ENCODE measurements at regions not wholly inside any gene's neighbourhood (a gene's known extent, or its start where the extent isn't known, plus 50 kb on each side); places are given as distances from the start of the nearest gene placed in this dataset.
"Not testable (repeated sequence)": the region's sequence is repeated elsewhere in the genome, so short reads cannot be mapped to it uniquely, and the experiment has no call there.

- ChIA-PET CTCF (no interaction called here), POLR2A (no interaction called here)
- Histone ChIP-seq H3K4me3 (ENCODE audit: low read depth in 2 of 2, low read length in 2 of 2) (no peak overlapping the region), H3K27ac (ENCODE audit: low read length) (no peak overlapping the region), H3K9me3 (ENCODE audit: control insufficient read depth, insufficient read depth, low read depth, low read length) (no peaks in the 10 kb centered on the region), H3K27me3 (ENCODE audit: control insufficient read depth, insufficient read depth, low read length) (no peaks in the 10 kb centered on the region), H3K4me1 (ENCODE audit: control insufficient read depth, insufficient read depth, low read length) (no peaks in the 10 kb centered on the region), H3K36me3 (ENCODE audit: control insufficient read depth, insufficient read depth, low read length) (no peaks in the 10 kb centered on the region)
- in situ Hi-C loops (cut with HindIII; ENCODE audit: low pct_unique_long_range_greater_than_20kb, low sequenced_read_pairs), result no loop called here
- TF ChIP-seq SIN3A (IDR thresholded peaks at IDR 0.05; ENCODE audit: borderline replicate concordance, insufficient read depth, low read depth, low read length) (no peak), REST (IDR thresholded peaks at IDR 0.05; ENCODE audit: insufficient read depth in 1 of 2, low read depth in 2 of 2, low read length in 1 of 2) (no peak), POLR2AphosphoS5 (IDR thresholded peaks at IDR 0.05; ENCODE audit: low read depth, low read length) (no peak), CTCF (IDR thresholded peaks at IDR 0.05) (no peak), TCF7L2 (IDR thresholded peaks at IDR 0.05; ENCODE audit: low read depth, low read length) (no peak)
- intact Hi-C loops (cut with micrococcal nuclease; ENCODE audit: unreplicated experiment), result no loop called here
- ATAC-seq (no peak), DNase-seq (ENCODE audit: low read depth, low spot score) (no peak)
- BruUV-seq (replicated peaks), result no TSS peak
Observed at GRCh38 chr2:216930716-216931115, 70.9 kb upstream of the TNP1 start.

GRCh38 chr2:216929338-216929737, 69.5 kb upstream of the TNP1 start:
- H3K27ac ChIP-seq (ENCODE audit: low read length); ATAC-seq; H3K36me3 ChIP-seq (ENCODE audit: control insufficient read depth, insufficient read depth, low read length); H3K4me1 ChIP-seq (ENCODE audit: control insufficient read depth, insufficient read depth, low read length); BruUV-seq (replicated peaks); POLR2A ChIA-PET; H3K4me3 ChIP-seq (ENCODE audit: low read depth in 2 of 2, low read length in 2 of 2); DNase-seq (ENCODE audit: low read depth, low spot score); H3K27me3 ChIP-seq (ENCODE audit: control insufficient read depth, insufficient read depth, low read length); CTCF ChIA-PET; H3K9me3 ChIP-seq (ENCODE audit: control insufficient read depth, insufficient read depth, low read depth, low read length); in situ Hi-C loops (cut with HindIII; ENCODE audit: low pct_unique_long_range_greater_than_20kb, low sequenced_read_pairs); intact Hi-C loops (cut with micrococcal nuclease; ENCODE audit: unreplicated experiment): not testable (repeated sequence)

- DNase-seq (ENCODE audit: low read depth, low spot score) (no peak), ATAC-seq (no peak)
- H3K4me1 ChIP-seq (ENCODE audit: control insufficient read depth, insufficient read depth, low read length), result no peaks in the 10 kb centered on the region
- in situ Hi-C loops (cut with HindIII; ENCODE audit: low pct_unique_long_range_greater_than_20kb, low sequenced_read_pairs), result no loop called here
- intact Hi-C loops (cut with micrococcal nuclease; ENCODE audit: unreplicated experiment), result no loop called here
- TF ChIP-seq POLR2AphosphoS5 (IDR thresholded peaks at IDR 0.05; ENCODE audit: low read depth, low read length), result no peak
- TF ChIP-seq TCF7L2 (IDR thresholded peaks at IDR 0.05; ENCODE audit: low read depth, low read length), result no peak
- no peak for TF ChIP-seq CTCF (IDR thresholded peaks at IDR 0.05)
- TF ChIP-seq SIN3A (IDR thresholded peaks at IDR 0.05; ENCODE audit: borderline replicate concordance, insufficient read depth, low read depth, low read length), result no peak
- no peak for TF ChIP-seq REST (IDR thresholded peaks at IDR 0.05; ENCODE audit: insufficient read depth in 1 of 2, low read depth in 2 of 2, low read length in 1 of 2)
- H3K27me3 ChIP-seq (ENCODE audit: control insufficient read depth, insufficient read depth, low read length), result no peaks in the 10 kb centered on the region
- no peaks in the 10 kb centered on the region for H3K36me3 ChIP-seq (ENCODE audit: control insufficient read depth, insufficient read depth, low read length)
- no peak overlapping the region for H3K4me3 ChIP-seq (ENCODE audit: low read depth in 2 of 2, low read length in 2 of 2)
- ChIA-PET POLR2A (no interaction called here), CTCF (no interaction called here)
- no peaks in the 10 kb centered on the region for H3K9me3 ChIP-seq (ENCODE audit: control insufficient read depth, insufficient read depth, low read depth, low read length)
- BruUV-seq (replicated peaks), result no TSS peak
- no peak overlapping the region for H3K27ac ChIP-seq (ENCODE audit: low read length)
Observed at GRCh38 chr2:216927163-216927562, 67.3 kb upstream of the TNP1 start.

All from Panc1 (cell line).